Activated CD4-positive, alpha-beta T cell treated with anti-CD3 and anti-CD28 coated beads, Interleukin-2, amount 50 U/mL, for 16 hours (primary cell): ENCODE measurements at regions not wholly inside any gene's neighbourhood (a gene's known extent, or its start where the extent isn't known, plus 50 kb on each side); places are given as distances from the start of the nearest gene placed in this dataset.

Experiments used
- DNase-seq: peaks from one replicate; pipeline ENCODE4 v3.0.0-alpha.2; 2020

DNA sequence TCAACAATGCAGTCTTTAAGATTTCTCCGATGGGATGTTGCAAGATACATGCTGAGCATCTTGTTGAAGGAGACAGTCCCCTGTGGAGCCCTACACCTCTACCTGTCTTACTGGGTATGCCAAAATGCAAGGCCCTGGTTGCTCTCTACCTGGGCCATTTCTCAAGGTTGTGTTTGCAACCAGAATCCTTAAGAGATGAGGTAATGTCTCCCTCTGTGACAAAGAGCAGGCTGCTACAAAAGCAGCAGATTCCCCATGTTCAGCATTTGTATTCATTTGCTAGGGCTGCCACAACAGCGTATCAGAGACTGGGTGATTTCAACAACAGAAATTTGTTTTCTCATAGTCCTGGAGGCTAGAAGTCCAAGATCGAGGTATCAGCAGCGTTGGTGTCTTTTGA is 138.4 kb upstream of the RPS23 start:
- no peak for DNase-seq

DNA sequence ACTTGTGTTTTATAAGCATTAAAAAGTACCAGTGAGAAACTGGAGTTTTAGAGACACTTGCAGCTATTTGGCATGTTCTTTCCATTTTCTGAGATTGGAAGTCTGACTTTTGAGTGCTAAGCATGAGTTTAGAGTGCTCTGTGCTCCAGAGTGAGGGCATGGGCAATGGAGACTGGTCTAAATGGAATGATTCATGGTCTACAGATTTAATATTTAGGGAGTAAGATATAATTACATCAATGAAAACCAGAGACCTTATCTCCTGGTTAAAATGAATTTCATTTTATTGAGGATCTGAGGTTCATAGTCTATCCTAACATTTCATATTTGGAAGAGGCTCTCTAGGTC is 135.9 kb upstream of the RPS23 start:
- DNase-seq, result no peak

DNA sequence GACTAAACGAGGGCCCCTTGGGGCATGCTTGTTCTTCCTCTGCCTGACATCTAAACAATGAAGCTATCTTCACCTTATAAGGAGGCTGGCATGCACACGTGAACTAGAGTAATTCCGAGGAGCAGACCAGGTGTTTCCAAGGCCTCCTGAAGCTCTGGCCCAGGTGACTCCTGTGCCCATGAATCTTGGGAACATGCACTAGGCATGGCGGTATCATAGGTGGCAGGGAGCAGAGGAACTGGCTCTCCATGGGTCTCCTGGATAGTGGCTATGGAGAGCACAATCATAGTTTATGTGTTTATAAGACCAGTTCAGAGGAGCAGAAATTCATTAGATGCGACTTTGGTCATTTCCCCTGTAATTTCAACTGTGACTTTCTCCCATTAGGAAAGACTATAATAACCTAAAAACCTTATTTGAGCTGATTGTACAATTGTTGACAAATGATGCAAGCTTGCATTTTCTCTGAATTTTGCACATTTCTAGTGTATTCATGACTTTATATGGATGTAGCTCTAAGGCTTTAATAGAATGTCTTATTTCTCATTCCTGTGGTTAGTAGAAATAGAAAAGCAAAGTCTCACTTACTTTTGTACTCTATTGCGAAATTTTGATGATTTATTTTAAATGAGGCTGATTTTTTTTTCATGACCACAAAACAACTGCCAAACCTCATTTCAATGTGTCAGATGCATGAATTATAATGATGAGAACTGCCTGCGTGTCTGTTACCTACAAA is 135.3 kb upstream of the RPS23 start:
- no peak for DNase-seq

DNA sequence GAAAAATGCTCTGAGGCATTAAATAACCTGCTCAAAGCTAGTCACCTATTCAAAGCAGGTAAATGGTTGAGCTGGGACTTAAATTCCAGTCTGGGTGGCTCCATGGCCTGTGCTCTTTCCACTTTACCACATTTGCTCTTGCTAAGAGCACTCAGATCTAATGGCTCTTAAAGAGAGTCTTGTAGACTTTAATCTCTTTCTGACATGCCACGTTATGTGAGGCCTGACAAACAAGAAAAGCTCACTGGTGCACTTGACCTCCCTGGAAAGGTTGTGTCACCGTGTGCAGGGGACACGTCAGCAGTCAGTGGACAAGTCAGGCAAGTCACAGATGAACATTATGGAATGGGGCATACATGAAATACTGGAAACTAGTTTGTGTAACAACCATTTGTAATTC is 129.9 kb upstream of the RPS23 start:
- DNase-seq, result no peak

DNA sequence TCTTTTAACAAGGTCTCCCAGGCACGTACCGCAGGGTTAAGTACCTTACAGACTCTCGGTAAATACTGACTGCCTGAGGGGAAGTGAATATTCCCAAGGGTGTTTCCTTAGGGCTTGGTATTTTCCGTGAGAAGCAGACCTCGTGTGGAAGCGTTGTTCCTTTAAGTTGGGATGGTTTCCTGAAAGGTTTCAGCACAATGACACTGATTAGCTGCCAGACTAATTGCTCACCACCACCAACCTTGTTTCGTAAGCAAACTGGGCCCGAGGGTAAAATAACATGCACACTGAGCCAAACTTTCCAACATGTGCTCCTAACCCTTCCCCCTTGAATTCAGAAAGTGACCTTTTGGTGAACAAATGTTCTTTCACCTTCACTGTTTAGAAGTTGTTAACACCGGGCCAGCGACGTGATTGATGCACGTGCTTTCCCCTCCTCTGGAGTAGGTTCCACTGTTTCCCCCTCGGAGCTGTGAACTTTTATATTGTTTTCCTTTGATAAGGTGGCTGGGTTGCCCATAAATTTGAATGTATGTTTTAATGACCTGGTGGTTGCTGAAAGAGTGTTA is 128.1 kb upstream of the RPS23 start:
- no peak for DNase-seq

DNA sequence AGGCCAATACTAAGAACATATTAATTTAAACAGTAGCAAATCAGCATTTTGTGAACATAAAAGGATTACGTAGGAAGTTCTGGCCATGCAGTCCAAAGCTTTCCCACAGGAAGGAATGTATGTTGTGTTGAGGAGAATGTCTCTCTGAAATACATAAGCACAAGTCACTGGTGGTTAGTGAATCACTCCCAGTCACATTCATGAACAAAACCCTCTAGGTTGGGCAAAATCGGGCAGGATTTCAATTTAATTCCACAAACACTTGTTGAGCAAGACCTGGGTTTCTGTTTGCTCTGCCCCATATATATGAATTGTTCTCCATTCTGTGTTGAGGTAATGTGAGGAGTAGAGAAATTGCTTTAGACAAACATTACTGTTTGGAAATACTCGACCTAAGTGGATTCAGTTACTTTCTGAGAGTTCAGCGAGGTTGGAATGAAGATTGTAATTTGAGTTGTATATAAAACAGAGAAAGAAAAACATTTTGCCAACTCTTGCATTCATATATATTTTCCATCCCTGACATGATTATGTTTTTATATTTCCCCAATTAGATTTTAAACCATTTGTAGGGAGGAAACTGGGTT is 127.6 kb upstream of the RPS23 start:
- no peak for DNase-seq

DNA sequence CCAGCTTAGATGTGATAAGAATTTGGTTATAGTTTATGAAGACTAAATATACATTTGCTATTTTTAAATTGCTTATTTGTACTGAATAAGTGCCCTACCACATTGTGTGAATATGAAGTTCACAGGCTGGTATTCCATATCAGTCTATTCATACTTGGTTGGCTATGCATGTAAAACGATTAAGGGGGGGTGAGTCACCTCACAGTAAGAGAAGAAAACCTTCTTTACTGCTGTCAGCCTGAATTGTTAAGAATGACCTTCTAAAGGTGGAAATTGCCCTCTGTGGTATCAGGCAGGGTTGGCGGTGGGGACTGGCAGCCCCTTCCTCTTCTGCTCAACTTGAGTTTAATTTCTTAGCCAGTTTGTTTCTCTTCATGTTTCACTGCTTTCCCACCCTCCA is 127.0 kb upstream of the RPS23 start:
- no peak for DNase-seq

DNA sequence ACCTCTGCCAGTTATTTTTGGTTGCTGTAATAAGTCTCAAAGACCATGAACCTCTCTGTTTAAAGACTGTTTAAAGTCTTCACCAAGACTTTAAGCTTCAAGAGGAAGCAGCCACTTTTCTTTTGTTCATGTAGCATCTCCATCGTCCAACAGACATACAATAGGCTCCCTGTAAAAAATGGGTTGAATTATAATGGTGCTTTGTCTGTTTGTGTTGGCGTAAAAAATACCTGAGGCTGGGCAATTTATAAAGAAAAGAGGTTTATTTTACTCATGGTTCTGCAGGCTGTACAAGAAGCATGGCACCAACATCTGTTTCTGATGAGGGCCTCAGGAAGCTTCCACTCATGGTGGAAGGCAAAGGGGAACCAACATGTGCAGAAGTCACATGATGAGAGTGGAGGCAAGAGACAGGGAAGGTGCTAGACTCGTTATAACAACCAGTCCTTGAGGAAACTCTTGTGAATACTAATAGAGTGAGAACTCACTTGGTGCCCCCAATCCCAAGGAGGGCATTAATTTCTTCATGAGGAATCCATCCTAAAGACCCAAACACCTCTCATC is 126.3 kb upstream of the RPS23 start:
- no peak for DNase-seq

DNA sequence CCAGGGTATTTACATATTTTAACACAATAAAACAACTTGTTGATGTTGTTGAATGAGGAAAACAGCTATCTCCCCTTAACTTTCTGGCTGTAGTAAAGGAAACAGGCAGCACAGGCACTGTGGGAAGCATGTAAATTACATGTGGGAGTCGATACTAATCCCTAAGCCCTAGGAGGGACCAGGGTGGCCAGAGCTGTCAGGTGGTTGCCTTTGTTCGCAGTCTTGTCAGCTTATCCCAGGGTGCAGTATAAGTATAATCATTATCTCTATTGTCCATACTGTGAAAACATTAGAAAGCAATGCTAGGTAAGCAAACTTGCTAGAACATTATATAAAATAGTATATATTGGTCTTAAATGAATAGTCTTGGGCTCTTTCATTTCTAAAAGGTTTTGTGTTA is 125.6 kb upstream of the RPS23 start:
- no peak for DNase-seq

DNA sequence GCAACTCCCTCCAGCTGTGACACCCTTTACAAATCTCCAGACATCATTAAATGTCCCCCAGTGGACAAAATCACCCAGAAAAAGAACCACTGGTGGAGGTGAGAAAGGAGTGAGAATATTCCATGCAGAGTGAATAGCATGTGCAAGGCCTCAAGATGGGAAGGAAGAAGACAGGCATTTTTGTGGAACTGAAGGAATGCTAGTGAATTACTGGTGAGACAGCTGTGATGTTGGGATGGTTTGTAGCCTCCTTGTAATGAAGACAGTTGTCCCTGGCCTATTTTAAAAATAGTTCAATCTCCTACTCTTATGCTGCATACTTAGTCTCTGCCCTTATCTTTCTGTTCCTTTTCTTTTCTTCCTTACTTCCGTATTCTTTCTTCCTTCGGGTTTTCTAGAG is 124.9 kb upstream of the RPS23 start:
- no peak for DNase-seq

DNA sequence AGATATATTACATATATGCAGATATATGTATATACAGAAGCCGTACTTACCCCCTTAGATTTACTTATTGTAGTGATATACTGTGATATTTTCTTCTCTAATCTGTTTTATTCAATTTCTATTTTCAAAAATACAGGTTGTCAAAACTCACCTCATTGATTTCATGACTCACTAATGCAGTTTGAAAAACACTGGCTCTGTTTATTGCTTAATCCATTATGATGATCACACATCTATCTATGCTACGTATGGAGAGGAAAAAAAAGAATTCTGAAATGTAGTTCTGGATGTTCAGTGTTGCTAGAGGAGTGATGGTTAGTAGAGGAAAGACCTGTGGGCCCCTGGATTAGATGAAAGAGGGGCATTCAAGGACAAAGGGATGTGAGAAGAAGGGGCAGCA is 121.0 kb upstream of the RPS23 start:
- no peak for DNase-seq

DNA sequence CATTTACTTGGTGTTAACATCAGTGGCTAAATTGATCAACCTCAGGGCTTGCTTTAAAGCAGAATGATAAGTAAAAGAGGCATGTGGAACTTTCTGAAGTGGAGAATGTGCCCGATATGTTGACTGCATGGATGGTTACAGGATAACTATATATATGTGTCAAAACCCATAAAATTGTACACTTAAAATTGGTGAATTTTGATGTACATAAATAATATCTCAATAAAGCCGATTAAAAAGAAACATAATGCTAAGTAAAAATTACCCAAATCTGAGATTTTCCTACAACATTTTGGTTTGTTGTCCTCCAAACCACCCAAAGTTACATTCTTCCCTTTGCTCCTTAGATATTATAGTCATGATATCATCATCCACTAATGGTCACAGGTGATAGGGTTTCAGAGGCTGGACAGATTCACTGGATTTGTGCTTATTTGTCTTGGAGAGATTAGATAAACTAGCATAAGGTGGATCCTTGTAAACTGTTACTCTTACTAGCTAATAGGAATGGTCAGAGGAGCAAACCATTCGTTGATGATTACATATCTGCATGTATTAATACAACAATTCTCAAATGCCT is 119.7 kb upstream of the RPS23 start:
- DNase-seq, result no peak

DNA sequence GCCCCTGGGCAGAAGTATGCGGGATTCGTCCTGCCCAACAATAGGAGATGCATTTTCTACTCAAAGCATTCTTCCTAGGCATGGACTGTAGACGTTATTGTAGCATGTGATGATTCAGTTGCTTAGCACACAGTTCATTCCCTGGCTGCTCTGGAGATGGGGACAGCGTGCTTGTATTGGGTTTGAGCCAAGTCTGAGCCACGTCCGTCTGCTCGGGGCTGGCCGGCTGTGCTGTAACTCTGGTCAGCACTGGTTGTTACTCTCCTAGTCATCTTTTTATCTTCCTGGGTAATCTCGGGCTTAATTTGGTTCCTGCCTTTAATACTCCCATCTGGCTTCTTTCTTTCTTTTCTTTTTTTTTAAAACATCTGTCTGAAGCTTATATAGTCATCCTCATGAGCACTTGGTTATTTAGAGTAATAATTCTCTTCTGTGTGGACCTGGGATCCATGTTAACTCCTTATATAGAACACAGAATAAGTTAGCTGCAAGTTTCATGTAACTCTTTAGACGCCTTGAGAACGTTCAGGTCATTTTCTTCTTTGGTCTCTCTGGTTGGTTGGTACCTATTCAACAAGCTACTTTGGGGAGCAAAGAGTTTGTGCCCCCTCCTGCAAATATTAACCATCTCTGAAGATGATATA is 118.8 kb upstream of the RPS23 start:
- DNase-seq, result no peak

DNA sequence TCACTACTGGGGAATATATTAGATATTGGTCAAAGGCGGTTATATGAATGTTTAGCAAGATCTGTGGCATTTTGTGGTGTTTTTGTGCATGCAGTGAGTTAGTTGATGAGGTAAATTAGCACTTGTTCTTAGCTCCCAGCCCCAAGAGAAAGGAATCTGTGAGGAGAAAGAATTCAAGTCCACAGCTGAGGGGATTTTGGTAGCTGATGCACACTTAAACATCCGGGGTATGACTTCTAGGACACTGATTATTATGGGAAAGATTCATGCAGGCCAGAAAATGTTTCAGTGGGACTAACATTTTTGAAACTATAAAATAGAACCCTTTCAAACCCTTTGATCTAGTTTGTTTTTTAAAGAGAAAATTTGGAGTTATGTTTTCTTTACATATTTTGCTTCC is 118.2 kb upstream of the RPS23 start:
- DNase-seq, result no peak

DNA sequence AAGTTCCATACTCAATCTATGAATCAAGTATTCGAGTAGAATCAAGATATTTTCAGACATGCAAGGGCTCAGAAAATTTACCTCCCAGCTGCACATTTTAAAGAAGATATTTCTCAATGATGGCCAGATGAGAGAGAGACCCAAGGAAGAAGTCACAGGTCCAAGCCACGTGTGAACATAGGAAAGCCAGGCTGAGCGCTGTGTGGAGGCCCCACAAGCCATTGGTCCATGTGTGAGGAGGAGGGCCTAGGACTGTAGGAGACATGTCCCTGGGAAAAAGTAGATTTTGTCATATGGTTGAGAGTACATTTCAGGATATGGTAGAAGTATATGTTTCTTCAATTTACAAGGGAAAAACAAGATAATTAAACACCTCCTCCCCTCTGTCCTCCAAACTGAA is 115.8 kb upstream of the RPS23 start:
- DNase-seq, result no peak

DNA sequence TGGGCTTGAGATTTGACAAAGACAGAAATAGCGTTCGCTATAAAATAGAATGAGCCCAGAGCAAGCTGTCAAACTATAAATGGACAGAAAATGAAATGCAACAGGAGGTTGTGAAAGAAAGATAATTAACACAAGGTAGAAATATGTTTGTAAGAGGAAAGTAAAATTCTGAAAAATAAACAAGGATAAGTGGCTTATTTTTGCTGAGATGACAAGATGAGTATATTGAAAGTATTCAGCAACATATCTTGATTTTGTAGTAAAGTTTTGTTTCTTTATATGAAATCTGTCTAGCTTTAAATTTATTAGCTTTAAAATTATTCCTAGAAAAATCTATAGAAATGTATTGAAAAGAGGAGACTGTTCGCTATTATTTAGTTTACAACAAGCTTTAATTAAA is 111.9 kb upstream of the RPS23 start:
- DNase-seq, result no peak

DNA sequence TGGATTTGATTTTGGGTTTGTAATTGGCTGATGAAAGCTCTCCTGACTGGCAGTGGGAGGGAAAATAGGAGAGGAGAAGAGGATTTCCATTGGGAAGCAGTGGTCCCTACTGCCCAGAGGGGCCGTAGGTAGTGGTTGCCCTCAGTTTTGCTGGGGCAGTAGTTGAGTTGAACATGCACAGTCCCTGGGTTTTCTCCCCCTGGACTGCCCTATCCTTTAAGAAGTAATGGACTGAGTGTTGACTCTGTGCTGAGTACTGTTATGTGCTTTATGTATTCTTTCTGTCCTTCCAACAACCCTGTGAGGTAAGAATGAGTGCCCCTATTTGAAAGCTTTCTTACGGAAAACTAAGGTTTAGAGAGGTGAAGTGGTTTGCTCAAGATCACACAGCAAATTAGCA is 111.2 kb upstream of the RPS23 start:
- DNase-seq, result no peak

DNA sequence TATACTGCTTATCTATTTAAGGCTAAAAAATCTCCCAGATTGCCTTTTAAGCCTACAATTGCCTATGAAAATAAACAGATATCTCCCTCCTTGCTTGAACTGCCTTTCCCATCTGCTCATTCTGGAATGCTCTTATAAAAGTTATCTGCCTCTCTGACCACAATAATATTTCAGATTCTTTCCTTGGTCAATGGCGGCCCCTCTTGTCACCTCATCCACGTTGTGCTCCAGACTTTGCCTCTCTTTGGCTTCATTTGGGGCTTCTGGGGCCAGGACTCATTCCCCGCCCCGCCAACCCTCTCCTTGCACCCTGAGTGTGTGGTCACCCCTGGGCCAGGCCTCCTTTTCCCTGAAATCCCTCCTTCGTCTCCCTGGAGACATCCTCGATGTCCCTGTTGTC is 110.0 kb upstream of the RPS23 start:
- no peak for DNase-seq

DNA sequence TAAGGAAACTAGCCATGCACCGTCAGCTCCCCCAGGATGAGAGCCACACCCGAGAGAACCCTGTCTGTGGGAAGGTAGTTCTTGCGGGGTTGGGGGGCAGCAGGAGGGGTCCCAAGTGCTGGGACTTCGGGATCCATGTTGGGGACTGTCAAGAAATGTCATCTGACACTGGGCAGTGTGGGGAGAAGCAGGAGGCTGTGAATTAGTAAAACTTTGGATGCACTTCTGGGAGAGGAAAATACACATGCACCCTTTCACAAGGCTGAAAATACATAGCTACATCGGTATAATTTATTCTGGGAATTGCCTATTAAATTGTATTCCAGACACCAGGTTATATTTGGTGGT is 109.6 kb upstream of the RPS23 start:
- no peak for DNase-seq

DNA sequence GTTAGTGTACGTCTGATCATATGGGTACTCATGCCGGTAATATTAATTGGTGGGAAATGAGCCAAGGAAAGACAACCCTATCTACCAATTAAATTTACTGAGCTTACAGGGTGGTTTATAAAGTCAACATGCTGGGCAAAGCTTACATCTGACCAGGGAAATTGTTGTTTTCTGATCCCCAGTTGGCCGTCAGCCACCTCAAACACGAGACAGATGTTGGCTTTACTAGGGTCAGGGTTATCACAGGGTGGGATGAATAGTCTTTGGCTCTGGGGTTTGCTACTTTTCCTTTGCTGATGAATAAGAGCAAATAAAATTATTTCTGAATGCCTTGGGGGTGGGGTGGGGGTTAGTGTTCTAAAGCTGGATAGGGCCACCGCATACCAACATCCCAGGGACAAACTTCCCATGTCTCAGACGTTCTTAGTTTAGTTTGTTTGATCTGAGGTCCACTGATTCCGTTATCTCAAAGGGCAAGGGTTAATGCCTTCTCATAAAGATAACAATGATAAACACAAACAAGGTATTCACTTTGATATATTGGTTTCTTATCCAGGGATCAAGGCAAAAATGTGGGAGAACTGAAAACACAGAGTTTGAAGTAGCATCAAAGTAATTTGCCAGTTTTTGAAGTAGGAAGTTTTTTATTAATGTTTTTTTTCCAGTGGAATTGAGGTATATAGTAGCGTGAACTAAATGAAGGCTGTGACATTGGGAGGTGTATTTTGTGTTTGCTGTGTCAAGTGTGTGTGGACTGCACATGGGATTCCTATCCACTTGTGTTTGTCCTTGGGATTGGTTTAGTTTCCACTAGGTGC is 109.1 kb upstream of the RPS23 start:
- no peak for DNase-seq

DNA sequence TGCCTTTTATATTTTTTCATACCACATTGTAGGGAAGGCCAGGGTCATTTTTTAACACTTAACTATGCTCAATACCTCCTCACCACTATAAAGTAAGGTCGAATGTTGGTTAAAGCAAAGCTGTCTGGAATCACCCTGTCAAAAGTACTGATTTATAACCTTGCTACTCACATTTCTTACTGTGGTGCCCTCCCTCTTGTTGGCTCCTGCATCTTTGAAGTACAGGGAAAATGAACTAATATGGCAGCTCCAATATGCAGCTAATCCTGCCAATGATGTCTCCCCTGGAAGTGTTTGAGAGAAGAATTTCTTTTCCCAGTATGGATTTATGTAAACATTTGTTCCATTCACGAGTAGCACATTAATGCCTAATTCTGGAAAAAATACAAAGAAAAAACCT is 108.4 kb upstream of the RPS23 start:
- no peak for DNase-seq

DNA sequence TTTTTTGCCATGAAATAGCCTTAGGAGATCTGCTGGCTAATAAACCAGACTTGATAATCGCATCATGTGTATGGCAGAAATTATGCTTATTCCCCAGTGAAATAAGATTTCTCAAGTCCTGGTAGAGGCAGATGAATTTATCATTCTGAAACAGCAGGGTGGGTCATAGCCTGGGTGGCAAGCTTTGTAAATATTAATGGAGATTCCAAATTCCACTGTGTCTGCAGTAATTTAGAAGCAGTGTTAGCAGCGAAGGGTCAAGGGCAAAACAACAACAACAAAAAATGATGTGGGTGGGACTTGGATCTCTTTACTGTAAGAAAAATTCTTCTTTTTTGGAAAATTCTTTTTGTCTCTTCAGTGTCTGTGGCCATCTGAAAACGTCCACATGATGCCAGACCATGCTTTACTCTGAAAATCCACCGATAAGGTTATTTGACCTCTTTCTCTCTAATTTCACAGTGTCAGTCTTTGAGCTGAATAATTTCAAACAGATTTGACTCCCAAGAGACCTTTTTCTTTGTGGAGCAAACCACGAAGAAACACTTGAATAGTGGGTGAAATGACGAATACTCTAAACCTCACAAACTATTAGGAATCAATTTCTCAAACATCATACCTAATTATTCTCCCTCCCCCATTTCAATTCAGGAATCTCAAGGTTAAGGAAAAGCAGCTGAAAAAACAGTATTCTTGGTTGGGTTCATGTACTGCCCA is 106.0 kb upstream of the RPS23 start:
- DNase-seq, result no peak
